NCI-H748 treated with DMSO at 0.1 percent for 48 hours (cell line): ENCODE measurements at regions not wholly inside any gene's neighbourhood (a gene's known extent, or its start where the extent isn't known, plus 50 kb on each side); places are given as distances from the start of the nearest gene placed in this dataset.

Source experiments
- DNase-seq: peaks from one replicate; lab custom pipeline; 2025; lab: John Stamatoyannopoulos, UW

DNA sequence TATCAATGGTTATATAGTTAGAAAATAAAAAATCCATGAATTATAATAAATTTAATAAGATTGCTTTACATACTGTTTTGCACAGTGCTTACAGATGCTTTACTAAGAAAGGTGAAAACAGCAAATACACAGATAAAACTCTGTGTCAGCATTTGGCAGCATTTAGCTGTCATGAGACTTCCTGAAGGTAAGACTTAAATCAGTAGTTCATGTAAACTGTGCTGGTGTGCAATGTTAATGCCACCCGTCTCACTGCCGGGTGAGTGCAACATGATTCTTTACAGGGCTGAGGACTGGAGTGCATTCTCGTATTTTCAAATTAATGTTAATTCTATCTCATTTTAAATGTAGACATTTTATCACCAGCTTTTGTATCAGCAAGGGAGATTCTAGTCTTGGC is 326.2 kb upstream of the POT1 start:
- DNase-seq = no peak

DNA sequence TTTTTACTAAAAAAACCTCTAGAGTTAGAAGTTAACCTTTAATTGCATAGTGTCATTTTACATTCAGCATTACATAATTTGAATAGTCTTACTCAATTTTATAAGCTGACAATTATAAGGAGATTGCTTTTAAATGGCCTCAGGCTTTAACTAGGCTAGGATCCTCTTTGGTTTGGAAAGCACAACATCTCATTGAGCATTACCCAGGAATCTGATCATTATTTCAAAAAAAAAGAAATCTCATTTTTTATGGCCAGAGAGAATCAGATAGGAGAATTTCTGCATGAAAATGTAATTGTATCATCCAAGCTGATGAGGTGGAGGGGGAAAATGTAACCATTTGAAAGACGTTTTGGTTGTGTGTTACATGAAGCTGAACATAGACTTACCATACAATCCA is 324.9 kb upstream of the POT1 start:
- DNase-seq = no peak

DNA sequence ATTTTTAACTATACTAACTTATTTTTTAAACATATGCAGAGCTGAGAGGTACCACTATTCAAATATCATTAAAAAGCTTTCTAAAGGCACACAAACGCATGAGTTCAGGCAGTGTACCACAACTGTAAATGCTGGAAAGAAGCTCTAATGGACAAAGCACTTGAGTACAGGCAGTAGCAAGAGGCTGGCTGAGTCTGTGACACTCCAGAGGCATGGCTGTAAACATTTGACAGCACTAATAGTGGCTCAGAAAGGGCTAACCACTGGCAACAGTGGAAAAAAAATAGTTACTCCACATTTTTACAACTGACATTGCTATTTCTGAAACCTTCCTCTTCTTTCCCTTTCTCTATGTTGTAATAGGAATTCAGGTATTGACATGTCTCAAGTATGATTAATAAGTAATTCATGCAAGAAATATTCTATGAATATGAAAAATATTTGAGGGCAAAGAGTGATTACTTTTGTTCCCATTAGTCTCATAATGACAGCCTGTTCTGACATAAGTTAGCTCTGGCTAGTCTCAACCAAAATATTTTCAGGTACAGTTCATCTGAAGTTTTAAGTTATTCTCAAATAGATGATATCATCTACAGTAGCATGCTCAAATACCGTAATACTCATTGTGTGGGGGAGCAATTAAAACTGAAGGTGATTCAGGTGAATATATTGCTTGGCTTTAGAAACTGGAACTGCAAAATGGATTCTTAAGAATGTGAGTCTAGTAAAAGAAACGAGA is 324.0 kb upstream of the POT1 start:
- no peak for DNase-seq

DNA sequence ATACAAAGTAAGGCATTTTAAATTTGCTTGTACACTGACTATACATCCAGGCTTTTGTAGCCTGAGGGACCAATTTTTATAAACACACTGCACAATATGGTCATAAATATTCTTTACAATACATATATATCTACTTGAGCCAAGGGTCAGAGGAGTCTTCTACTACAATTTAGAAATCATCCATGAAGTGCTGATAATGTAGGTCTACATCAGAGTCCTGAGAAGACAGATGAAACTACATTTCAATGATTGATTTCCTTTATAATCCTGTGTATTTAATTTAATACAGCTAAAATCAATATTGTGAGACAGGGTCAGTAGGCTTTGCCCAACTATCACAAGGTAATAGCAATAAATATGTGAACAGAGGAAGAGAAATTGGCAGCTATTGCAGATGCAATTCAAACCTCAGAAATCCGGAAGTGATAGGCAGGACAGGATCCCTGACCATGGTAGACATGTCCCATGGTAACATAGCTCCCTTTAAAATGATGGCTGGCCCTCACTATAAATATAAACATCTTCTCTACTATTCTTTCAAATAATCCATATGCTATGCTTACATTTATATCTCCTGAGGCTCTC is 318.0 kb upstream of the POT1 start:
- DNase-seq = no peak

DNA sequence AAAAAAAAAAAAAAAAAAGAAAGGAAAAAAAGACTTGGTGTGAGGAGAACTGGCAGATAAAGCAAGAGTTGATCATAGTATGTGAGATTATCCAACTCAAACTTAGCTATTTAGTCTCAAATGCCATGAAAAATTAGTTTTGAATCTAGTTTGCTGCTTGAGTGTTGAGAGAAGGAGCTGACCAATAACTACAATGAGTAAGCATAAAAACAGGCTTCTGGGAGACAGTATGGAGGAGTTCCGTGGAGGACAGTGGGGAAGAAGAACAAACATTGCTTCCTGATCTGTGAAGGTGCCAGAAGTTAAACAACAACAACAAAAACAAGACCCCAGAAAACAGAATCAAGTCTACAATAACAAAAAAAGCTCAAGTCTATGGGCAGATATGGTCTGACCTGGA is 317.1 kb upstream of the POT1 start:
- DNase-seq = no peak

DNA sequence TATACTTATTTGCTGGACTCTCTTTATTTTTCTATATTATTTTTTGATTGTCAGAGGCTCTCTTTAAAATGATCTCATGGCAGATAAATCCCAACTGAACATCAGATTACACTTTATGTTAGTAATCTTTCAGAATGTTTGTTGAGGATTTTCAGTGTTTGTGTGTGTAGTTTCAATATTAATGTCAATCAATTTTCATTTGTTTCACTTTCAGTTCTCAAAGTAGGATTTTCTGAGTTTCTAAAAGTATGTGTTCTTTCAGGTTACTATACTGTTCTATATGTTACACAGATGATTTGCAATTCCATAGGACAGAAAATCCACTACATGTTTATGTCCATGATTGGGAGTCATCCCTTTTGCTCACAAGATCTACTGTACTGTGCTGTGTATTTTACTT is 311.9 kb upstream of the POT1 start:
- no peak for DNase-seq

DNA sequence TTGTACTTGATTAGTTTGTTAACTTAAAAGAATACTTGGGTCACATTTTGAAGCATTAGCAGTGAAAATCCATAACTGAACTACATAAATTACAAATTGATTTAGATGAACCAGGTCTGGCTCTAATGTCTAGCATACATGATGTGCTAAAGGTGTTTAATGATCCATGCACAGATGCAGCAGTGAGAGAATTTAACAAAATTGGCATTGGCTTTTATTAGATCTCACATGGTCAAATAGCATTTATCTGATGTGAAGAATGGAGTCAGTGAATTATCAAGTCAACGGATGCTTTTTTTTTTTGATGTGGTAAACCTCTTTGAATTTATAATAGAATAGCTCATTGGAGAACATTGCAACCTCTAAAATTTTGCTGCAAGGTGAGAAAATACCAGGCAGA is 293.0 kb upstream of the POT1 start:
- DNase-seq = no peak

DNA sequence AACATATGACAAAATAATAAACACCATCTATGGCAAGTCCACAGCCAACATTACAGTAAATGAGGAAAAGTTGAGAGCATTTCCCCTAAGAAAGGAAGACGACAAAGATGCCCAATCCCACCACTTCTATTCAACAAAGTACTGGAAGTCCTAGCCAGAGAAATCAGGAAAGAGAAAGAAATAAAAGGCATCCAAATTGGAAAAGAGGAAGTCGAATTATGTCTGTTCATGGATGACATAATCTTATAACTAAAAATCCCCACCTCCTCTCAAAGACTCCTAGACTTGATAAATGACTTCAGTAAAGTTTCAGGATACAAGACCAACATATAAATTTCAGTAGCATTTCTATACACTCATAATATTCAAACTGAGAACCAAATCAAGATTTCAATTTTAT is 288.5 kb upstream of the POT1 start:
- DNase-seq = no peak

DNA sequence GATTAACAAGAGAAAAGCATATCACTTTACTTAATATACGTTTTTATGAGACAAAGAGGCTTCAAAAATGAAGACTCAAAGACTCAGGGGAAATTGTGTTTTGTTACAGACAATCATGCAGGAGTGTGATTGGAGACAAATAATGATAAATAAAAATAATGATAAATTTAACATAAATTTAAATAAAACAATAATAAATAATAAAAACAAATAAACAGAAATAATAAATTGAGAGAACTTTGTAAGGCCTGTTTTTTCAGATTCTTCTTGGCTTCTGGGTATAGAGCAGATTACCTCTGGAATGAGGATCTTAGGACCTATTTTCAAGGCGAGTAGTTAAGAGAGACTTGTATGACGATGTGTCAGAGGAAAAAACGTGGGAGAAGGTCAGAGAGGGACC is 271.4 kb upstream of the POT1 start:
- DNase-seq = no peak

DNA sequence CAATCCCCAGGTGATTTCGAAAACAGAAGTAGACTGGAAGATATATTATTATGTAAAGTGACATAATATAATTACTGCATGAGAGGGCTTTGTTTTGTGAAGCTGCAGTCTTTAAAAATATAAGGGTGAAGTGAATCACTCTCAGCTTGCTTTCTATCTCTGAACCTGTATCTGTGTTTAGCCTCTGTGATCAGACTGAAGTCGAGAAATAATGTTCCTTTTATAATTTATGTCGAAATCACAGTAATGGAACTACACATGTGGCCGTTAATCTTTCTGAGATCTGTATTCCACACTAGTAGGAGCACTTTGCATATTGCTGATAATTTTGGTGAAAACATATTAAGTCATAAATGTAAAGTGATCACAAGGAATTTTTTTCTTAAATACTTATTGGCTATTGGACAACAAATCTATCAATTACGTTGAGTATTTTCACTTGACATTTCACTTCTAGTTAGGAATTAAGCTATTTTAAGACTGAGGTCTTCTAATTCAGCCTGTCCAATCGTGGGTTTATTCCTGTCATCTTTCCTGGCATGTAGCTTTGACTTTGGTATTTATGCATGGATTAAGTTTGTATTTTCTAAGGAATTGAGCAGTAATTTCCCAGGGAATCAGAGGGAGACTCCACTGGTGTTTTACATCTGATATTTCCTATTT is 268.2 kb upstream of the POT1 start:
- no peak for DNase-seq

DNA sequence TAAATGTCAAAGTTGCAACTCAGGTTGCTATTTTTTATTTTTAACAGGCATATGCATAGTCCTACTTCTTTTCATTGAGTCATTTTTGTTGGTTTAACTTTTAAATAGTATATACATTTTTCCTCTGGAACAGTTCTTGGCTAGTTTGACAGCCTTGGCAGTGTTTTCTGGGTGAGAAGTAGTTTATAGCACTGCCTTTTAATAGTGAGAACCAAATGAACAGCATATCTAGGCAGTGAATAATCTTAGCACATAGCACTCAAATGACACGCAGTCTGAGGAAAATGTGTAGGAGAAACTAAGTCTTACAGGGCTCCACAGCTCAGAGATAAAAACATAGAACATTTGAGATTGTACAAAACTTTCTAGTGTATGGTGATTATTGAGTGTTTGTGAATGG is 265.5 kb upstream of the POT1 start:
- DNase-seq = no peak

DNA sequence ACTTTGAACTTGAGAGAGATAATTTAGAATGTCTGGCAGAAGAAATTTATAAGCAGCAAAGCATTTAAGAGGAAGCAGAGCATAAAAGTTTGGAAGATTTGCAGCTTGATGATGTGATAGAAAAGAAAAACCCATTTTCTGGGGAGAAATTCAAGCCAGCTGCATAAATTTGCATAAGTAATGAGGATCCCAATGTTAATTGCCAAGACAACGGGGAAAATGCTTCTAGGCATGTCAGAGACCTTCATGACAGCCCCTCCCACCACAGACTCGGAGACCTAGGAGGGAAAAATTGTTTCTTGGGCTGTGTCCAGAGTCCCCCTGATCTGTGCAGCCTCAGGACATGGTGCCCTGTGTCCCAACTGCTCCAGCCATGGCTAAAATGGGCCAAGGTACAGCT is 263.6 kb upstream of the POT1 start:
- DNase-seq = no peak

DNA sequence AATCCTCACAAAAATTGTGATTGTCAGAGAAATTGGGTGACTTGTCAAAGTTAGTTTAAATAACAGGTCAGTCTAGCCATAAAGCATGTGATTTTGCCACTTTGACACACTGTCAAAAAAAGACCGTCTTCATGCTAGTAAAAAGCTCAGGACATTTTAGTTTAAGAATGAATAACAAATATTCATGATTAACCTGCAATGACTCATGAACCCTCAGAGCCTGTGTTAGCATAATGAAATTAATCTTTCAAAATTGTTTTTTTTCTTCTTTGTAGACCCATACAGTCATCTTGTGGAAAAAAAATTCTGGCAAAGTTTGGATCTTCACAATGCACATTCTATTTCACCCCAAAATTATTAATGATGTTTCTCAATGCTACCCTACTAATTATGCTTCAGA is 255.2 kb upstream of the POT1 start:
- no peak for DNase-seq

DNA sequence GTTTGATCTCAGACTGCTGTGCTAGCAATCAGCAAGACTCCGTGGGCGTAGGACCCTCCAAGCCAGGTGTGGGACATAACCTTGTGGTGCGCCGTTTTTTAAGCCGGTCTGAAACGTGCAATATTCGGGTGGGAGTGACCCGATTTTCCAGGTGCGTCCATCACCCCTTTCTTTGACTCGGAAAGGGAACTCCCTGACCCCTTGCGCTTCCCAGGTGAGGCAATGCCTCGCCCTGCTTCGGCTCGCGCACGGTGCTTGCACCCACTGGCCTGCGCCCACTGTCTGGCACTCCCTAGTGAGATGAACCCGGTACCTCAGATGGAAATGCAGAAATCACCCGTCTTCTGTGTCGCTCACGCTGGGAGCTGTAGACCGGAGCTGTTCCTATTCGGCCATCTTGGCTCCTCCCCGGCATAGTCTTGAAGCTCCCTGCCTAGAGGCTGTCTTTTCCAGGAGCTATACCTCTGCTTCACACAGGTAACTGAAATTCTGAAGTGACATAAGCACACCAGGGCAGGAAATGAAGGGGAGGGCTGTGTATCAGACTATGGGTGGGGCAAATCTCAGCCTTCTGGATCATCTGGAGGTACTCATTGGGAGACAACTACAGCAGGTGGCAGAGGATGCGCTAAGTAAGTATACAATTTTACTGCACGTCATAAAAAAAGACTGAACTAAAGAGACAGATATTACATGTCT is 252.1 kb upstream of the POT1 start:
- DNase-seq = peak; percentile 40

DNA sequence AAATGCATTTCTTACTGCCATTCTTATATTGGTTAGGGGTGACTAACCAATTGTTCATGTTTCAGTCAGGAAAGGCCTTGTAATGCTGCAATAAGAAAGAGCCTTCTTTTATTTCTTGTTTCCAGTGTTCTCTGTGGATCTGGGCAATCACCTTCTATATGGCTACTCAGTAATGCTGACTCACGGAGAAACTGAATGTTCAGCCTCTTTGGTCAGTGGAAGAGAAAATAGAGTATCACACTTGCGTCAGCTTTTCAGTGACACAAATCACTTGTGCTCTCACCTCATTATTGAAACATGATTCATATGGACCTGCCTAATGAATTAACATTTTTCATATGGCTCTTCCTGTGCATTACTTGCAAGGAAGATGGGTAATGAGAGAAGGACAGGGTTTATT is 243.9 kb upstream of the POT1 start:
- DNase-seq = no peak

DNA sequence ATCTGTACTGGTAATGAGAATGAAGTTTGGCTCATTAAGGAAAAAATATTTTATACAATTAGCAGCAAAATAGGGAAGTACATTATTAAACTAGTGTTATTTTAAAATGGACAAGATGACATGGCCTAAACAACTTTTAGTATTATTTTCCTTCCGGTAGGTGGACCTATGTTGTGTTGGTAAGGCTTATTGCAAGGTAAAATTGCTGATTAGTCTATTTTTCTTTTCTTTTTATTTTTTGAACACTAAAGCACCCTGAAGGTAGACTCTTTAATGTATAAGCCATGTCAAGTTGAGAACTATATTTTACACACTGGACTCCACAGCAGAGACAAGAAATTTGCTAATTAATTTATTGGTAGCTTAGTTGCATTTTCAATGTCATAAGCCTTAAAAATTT is 239.5 kb upstream of the POT1 start:
- DNase-seq = no peak

DNA sequence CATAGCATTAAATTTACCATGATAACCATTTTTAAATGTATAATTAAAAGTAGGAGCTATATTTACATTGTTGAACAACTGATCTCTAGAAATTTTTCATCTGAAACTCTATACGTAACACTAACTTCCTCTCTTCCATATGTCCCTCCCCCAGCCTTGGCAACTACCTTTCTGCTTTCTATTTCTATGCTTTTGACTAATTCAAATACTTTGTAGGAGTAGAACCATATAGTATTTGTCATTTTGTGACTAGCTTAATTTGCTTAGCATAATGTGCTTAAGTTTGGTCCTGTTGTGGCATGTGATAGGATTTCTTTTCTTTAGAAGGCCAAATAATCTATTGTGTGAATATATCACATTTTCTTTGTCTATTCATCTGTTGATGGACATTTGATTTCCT is 225.3 kb upstream of the POT1 start:
- no peak for DNase-seq

DNA sequence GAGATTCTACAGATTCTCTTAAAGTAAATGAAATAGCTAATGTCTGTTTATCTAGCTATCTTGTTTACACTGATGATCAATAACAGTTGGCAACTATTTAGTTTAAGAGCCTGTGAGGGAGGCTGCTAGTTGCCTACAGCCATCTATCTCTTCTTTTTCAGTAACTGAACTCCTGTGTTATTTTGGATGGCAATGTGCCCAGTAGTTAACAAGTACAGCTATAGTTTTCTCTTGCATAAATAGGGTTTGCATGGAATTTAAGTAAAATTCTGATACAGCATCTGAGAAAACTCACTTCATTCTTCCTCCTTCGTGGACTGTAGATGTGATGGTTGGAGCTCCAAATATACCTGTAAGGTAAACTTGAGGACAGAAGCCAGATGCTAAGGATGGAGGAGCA is 219.5 kb upstream of the POT1 start:
- no peak for DNase-seq

DNA sequence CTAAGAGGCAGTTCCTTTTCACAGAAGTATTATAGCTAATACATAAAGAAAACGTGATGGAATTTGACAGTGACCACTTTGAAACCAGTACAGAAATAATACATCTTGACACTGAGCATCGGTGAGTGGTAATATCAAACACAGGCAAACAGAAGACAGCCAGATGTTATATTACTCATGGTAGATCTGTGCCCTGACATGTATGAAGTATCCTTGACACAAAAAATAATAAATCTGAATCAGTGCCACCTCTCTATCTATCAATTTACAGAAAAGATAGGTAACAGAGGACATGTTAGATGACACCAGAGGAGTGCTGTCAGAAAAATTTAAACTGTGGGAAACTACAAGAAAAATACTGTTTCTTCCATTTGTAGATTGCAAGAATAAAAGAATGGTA is 217.4 kb upstream of the POT1 start:
- no peak for DNase-seq

DNA sequence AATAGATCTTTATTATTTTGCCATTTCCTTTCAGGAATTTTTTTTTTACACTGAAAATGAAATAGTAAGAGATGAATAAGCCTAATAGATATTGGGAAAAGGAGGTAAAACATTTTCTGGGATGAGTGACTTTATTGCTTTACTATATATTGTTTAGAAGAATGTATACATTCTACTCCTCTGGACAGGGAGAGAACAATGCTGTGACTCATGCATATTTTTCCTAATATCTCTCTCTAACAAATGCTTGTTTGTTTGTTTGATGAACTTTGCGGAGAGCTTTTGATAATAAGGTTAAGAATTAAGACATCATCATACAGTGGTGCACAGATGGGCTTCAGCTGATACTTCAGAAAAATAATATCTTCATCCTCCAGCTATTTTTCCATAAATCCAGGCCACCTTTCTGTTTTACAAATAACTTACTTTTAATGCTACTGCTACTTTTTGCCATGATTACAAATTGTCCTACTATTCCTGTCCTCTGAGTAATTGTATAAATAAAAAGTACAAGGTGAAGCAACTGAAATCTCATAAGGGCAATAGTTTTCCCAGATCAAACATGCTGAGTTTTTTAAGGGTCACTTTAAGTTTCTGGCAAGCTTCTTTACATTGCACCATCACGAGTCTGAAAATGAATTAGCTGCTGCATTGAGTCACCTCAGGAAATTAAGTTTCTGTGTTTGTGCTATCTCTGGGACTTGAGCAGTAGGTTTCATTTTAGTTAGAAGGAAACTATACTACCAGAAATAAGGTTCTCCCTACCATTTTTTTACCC is 207.3 kb upstream of the POT1 start:
- no peak for DNase-seq

DNA sequence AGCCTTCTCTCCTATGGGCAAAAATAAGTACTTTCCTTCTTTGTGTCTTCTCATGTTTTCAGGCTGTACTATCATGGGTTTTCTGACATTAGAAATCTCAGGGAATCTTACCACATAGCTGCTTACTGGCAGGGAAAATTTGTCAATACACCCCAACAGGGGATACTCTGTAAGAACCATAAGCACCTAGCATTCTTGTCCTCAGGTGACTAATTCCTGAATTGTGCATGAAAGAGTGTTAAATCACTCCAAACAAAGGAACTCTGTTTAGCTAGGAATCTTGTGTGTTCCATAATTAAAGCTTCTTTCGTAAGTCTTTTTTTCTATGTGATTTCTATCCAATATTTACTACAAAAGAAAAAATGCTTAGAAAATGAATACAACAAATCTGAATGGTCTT is 206.7 kb upstream of the POT1 start:
- DNase-seq = no peak

DNA sequence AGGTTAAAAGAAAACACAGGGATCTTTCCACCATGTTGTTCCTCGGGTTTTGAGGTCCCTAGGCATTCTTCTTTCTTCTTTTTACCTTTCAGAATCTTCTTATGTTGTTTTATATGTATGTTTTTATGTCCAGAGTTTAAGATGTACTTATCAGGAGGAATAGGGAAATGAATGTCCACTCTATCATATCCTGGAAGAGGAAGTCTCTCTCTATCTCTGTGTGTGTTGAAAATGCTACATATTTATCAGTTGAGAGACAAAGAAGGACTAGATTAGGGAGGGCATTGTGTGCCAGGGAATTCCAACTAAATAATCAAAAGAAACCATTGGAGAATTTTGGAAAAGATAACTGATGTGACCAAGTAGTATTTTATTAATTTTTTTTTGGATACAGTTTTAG is 200.5 kb upstream of the POT1 start:
- no peak for DNase-seq
